ENCODE measurements at regions not wholly inside any gene's neighbourhood (a gene's known extent, or its start where the extent isn't known, plus 50 kb on each side); places are given as distances from the start of the nearest gene placed in this dataset.

GRCh38 chr17:71824671-71825070, 296.1 kb upstream of the SOX9 start:
- TF ChIP-seq POLR2A (IDR thresholded peaks at IDR 0.05) (no peak), EP300 (IDR thresholded peaks at IDR 0.05) (no peak), CTCF (IDR thresholded peaks at IDR 0.05) (no peak)
